GM21390 (cell line): ENCODE measurements at regions not wholly inside any gene's neighbourhood (a gene's known extent, or its start where the extent isn't known, plus 50 kb on each side); places are given as distances from the start of the nearest gene placed in this dataset.

ENCODE experiments used
- ATAC-seq: cut with Tn5 transposase; IDR thresholded peaks from one replicate; pipeline ENCODE4 v1.9.1; 2021; ENCODE audit not compliant: unreplicated experiment

- ATAC-seq = no peak
These were observed 338.0 kb upstream of the C1orf87 start for GRCh38 chr1:60411591-60411990.

DNA sequence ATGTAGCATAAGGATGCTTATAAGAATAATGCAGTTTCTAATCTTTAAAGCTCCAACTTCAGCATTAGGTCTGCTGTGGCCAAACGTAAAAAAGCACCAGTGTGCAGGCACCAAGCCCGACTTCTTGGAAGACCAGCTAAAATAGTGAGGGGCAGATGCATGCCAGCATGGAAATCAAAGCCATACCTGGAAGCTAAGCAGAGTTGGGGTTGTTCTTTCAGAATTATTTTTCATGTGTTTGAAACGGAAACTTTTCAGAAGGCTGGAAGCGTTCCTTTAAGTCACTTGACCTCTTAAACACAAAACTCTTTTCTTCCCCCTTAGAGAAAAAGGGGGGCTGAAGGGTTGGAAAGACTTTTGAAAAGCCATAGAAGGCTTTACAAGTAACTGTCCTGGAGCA lies 329.2 kb upstream of the C1orf87 start:
- no peak for ATAC-seq

- ATAC-seq = no peak
These were observed 328.6 kb upstream of the C1orf87 start for GRCh38 chr1:60402216-60402615.

DNA sequence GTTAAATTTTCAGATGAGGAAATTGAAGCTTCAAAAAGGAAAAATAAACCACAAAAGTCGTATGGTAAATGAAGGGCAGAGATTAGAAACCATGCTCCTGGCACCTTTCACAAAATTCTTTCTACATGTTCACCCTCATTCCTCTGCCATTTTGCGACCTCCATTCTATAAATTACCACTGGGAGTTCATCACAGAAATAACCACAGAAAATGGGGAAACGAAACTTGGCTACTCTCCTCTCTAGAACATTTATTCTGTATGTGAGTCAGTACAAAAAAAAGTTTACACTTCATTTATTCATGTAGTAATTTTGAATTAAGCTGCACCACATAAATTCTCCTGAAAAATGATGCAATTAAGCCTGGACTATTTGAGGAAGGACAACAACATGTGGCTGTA lies 320.9 kb upstream of the C1orf87 start:
- no peak for ATAC-seq

DNA sequence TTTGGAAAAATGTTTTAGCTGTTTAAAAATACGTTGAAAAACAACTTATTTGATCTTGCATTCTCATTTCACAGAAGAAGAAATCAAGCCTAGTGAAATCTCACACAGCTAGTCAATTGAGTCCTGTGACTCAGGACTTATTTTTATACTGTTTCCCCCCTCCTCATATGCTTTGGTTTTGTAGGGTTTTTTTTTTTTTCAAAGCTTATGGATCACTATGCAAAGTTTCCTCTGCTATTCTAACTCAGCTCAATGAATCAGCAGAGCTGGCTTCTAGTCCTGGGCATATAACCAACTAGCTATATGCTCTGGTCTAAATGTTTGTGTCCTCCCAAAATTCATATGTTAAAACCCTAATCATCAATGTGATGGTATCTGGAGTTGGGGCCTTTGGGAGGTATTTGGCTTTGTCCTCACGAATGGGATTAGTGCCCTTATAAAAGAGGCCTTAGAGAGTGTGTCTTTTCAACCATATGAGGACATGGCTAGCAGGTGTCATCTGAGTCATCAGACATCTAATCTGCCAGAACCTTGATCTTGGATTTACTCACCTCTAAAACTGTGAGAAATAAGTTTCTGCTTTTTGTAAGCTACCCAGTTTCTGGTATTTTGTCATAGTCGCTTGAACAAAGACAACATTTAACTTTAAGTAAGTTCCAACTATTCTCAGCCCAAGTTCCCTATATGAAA lies 317.2 kb upstream of the C1orf87 start:
- peak; percentile 78 for ATAC-seq

DNA sequence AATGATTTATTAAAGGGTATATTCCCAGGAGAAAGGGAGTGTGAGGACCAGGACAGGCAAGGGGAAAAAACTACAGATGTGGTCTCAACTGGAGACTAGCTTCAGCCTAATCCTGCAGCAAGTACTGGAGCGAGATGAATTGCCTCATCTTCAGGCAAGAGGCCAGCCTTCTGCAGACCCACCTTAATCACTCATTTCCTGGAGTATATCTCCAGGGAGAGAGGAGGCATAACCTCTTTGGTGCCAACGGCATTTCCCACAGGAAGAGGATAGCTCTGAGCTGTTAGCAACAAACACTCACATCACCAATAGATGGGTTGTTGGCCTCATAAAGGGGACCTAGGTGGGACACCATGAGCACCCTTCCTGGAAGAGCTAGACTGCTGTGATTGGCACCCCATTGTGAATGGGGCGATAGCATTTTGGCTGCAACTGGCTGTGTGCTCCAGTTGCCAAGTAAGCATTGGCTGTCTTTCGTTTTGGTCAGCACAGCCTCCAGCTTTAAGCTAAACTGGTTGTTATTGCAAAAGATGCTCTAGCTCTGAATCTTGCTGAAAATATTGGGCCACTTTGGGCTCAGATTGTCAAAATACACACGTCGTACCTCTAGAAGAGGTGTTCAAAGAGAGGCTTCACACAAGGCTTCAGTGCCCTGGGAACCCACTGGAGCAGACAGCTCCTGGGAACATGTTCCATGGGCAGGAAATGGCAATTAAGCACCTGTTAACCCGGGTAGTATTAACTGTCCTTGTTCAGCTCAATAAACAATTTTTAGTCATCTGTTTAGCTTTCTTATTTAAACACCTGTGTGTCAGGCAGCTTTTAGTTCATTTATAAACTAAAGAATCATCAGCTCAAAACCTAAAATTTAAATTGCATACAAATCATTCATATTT lies 314.8 kb upstream of the C1orf87 start:
- ATAC-seq = no peak

GRCh38 chr1:60387175-60387574 lies 313.6 kb upstream of the C1orf87 start:
- ATAC-seq = no peak

- ATAC-seq = no peak
These were observed 312.7 kb upstream of the C1orf87 start for GRCh38 chr1:60386249-60386648.

DNA sequence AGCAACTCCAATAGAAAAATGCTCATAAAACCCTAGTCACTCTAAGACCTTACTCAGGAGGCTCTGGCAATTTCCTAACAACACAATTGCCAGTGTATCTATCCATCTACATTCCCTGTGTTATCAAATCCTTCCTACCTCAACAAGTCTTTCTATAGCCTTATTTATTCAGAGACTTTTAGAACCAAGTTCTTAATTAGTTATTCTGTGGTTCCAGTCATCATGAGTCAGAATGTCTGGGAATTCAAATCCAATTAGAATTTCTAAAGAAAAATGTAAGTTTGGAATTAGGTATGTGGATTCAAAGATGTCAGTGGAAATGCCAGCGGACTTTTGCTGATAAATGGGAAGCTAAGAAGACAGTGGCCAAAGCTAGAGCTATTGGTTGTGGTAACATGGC lies 302.6 kb upstream of the C1orf87 start:
- no peak for ATAC-seq

DNA sequence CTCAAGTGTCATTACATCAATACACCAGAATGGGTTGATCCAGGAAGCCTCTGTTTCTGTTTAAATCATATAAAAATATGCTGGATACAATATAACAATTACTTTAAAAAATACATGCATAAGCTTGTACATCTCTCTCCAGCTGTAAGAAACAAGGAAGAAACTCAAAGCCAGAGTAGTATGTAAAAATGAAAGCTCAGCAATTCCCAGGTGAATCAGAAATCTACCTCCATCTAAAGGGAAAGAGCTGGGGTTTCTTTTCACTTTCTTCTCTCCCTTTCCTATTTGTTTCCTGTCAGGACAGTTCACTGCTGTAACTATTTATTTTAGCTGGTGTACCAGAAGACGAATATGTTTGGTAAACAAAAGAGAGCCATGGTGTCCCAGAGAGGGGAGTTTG lies 301.0 kb upstream of the C1orf87 start:
- ATAC-seq = no peak

GRCh38 chr1:60367532-60367931 lies 294.0 kb upstream of the C1orf87 start:
- no peak for ATAC-seq

- no peak for ATAC-seq
These were observed 285.9 kb upstream of the C1orf87 start for GRCh38 chr1:60359431-60359830.

GRCh38 chr1:60350531-60350930 lies 277.0 kb upstream of the C1orf87 start:
- no peak for ATAC-seq

GRCh38 chr1:60348884-60349283 lies 275.3 kb upstream of the C1orf87 start:
- no peak for ATAC-seq

GRCh38 chr1:60345621-60346020 lies 272.1 kb upstream of the C1orf87 start:
- ATAC-seq = no peak

DNA sequence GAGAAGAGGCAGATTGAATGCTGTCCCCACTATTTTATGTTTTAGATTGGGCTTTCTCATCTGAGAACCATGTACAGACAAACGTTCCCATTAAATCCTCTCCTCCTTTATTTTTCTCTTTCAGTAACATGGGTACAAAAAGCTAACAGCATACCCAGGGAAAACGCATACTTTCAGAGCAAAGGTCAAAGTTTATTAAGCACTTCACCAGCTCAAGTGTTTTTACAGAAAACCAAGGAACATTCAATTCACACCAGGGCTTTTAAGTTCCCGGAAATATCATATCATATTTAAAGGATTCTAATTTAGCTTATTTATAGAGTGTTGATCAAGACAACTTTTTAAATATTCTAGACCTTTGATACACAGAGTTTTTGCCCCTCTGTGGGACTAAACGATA lies 271.5 kb upstream of the C1orf87 start:
- no peak for ATAC-seq

DNA sequence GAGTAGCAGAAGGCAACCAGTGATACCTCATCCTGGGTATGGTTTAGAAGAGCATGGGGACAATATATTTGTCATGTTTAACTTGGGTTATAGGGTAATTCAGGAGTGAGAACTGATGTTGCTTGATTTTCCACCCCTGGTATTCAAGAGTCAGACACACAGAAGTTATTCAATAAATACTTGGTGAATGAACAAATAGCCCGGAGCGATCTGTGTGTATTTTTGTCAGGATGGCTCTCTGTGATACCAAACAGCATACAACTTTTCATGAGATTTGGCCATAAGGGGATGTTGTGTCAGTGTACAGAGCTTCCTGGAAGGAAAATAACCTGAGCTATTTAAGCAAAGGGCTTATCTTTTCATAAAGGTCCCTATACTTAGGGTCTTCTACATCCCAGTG lies 270.2 kb upstream of the C1orf87 start:
- no peak for ATAC-seq

DNA sequence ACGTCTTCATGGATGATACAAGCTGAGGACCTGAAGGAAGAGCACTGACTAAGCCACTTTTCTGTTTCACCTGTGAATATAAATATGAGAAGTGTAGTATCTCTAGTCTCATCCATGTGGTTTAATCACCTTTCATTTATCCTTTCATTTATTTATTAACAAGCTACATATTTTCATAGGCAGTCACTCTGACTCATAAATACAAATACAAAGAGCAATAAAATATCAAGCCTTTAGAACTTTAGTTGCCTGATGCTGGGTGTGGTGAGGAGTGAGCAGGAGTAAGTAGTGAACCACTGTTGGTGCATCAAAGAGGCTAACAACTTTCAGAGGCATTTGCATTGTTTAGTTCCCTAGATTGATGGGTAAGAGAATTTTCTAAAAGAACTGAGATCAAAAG lies 269.0 kb upstream of the C1orf87 start:
- ATAC-seq = no peak

GRCh38 chr1:60341274-60341673 lies 267.7 kb upstream of the C1orf87 start:
- no peak for ATAC-seq

DNA sequence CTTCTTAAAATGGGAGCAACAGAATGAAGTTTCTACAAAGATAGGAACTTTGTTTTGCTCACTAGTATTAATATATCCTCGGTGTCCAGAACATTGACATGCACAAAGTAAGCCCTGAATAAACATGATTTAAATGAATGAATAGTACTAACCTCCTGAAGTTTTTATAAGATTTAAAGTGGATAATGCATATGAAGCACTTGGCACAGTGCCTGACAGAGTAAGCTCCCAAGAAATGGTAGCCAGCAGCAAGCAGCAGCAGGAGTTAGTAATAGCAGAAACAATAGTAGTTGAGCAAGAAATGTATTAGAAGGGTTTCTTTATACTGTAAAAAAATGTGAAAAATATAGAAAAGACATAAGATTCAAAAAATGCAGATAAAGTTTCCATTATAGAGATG lies 258.1 kb upstream of the C1orf87 start:
- no peak for ATAC-seq

DNA sequence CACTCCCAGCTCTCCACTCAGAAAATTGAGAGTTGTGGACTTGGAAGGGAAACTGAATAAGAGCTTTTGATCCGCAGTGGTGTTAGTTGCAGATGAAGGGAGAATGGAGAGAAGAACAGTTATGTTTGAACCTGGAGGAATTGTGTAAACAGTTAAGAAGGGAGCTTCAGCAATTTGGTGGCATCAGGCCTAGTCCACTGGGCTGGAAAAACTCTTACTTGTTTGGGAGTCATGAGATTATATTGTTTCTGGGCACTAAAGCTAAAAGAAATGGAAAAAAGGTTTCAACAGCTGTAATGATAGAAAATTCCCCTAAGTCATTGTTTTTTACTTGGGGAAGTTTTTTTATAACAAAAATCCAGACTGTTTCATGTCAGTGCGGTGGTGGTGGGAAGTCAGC lies 256.1 kb upstream of the C1orf87 start:
- ATAC-seq = no peak

DNA sequence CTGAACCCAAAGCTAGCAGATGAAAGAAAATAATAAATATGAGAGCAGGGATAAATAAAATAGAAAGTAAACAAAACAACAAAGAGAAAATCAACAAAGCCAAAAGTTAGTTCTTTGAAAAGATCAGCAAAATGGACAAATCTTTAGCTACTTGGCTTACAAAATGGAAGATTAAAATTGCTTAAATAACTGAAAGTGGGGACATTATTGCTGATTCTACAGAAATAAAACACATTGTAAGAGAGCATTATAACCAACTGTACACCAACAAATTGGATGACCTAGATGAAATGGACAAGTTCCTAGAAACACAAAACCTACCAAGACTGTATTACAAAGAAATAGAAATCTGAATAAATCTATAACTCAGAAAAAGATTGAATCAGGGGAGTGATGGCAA lies 238.3 kb upstream of the C1orf87 start:
- no peak for ATAC-seq
